Putamen (tissue), 1 donor: ENCODE measurements at regions not wholly inside any gene's neighbourhood (a gene's known extent, or its start where the extent isn't known, plus 50 kb on each side); places are given as distances from the start of the nearest gene placed in this dataset.

Experiments used
- DNase-seq: peaks from one replicate; pipeline ENCODE4 v3.0.0-alpha.2; 2016; ENCODE audit warnings: low spot score

- DNase-seq = no peak
Measured at GRCh38 chr11:15735706-15736105, 620.6 kb downstream of the SOX6 start.

GRCh38 chr11:15737320-15737719 lies 619.0 kb downstream of the SOX6 start:
- no peak for DNase-seq

- no peak for DNase-seq
Measured at GRCh38 chr11:15738931-15739330, 617.4 kb downstream of the SOX6 start.

GRCh38 chr11:15742626-15743519 lies 613.5 kb downstream of the SOX6 start:
- no peak for DNase-seq

GRCh38 chr11:15744693-15745092 lies 611.7 kb downstream of the SOX6 start:
- no peak for DNase-seq

- no peak for DNase-seq
Measured at GRCh38 chr11:15745266-15745665, 611.1 kb downstream of the SOX6 start.

GRCh38 chr11:15747671-15748070 lies 608.7 kb downstream of the SOX6 start:
- no peak for DNase-seq

GRCh38 chr11:15748132-15748531 lies 608.2 kb downstream of the SOX6 start:
- no peak for DNase-seq

- DNase-seq = no peak
Measured at GRCh38 chr11:15748741-15749140, 607.6 kb downstream of the SOX6 start.

- no peak for DNase-seq
Measured at GRCh38 chr11:15750535-15751308, 605.6 kb downstream of the SOX6 start.

GRCh38 chr11:15754221-15754620 lies 602.1 kb downstream of the SOX6 start:
- DNase-seq = no peak

GRCh38 chr11:15757048-15757698 lies 599.2 kb downstream of the SOX6 start:
- DNase-seq = no peak

- no peak for DNase-seq
Measured at GRCh38 chr11:15758857-15759465, 597.4 kb downstream of the SOX6 start.

GRCh38 chr11:15761235-15761634 lies 595.1 kb downstream of the SOX6 start:
- DNase-seq = no peak

- no peak for DNase-seq
Measured at GRCh38 chr11:15764326-15764725, 592.0 kb downstream of the SOX6 start.

GRCh38 chr11:15764948-15765347 lies 591.4 kb downstream of the SOX6 start:
- DNase-seq = no peak

GRCh38 chr11:15765530-15765929 lies 590.8 kb downstream of the SOX6 start:
- DNase-seq = no peak

GRCh38 chr11:15768321-15768720 lies 588.0 kb downstream of the SOX6 start:
- DNase-seq = no peak

- no peak for DNase-seq
Measured at GRCh38 chr11:15769203-15769602, 587.1 kb downstream of the SOX6 start.

- DNase-seq = no peak
Measured at GRCh38 chr11:15770798-15771414, 585.4 kb downstream of the SOX6 start.

- no peak for DNase-seq
Measured at GRCh38 chr11:15772547-15772946, 583.8 kb downstream of the SOX6 start.

- DNase-seq = no peak
Measured at GRCh38 chr11:15772981-15773380, 583.4 kb downstream of the SOX6 start.
